Fibroblast of lung (primary cell): ENCODE measurements at regions not wholly inside any gene's neighbourhood (a gene's known extent, or its start where the extent isn't known, plus 50 kb on each side); places are given as distances from the start of the nearest gene placed in this dataset.

Source experiments
- DNase-seq, 2 donors: peaks; one replicate each; pipeline versions ENCODE4 v3.0.0 to v3.0.0-alpha.2; 2010; ENCODE audit warnings: low read depth in 2 of 2
- H2AFZ ChIP-seq: 2 replicates; pipeline ENCODE4 v1.5.1; 2012; ENCODE audit warnings: low read length, control low read depth, inconsistent platforms
- H3K27ac ChIP-seq: 2 replicates; pipeline ENCODE4 v1.5.1; 2011; ENCODE audit warnings: low read length, control low read depth; ENCODE audit not compliant: insufficient read depth
- H3K27me3 ChIP-seq: 2 replicates; pipeline ENCODE4 v1.5.1; 2011; ENCODE audit warnings: mild to moderate bottlenecking, low read length; ENCODE audit not compliant: control insufficient read depth, insufficient read depth
- H3K36me3 ChIP-seq: 2 replicates; pipeline ENCODE4 v1.5.1; 2011; ENCODE audit warnings: low read length; ENCODE audit not compliant: control insufficient read depth, insufficient read depth
- H3K4me1 ChIP-seq: 2 replicates; pipeline ENCODE4 v1.5.1; 2011; ENCODE audit warnings: low read length; ENCODE audit not compliant: control insufficient read depth, insufficient read depth; ENCODE audit errors: extremely low read depth
- H3K4me2 ChIP-seq: 2 replicates; pipeline ENCODE4 v1.5.1; 2011; ENCODE audit warnings: low read length, control low read depth; ENCODE audit not compliant: insufficient read depth; ENCODE audit errors: extremely low read depth
- H3K4me3 ChIP-seq, 4 experiments: fragments of 200-600 bp in 1 of 4; sonication (generic) in 1 of 4; replicated peaks in 1 of 4; 2 replicates each; pipeline ENCODE4 v1.5.1; 2011 to 2016; ENCODE audit warnings: low read length in 4 of 4, low read depth in 3 of 4, mild to moderate bottlenecking in 3 of 4, control low read depth in 2 of 4, inconsistent platforms in 1 of 4, mixed read lengths in 1 of 4; ENCODE audit not compliant: insufficient read depth in 1 of 4; ENCODE audit errors: control extremely low read depth in 1 of 4
- H3K79me2 ChIP-seq: 2 replicates; pipeline ENCODE4 v1.5.1; 2012; ENCODE audit warnings: mild to moderate bottlenecking, low read length, inconsistent platforms; ENCODE audit not compliant: control insufficient read depth, insufficient read depth
- H3K9ac ChIP-seq: 2 replicates; pipeline ENCODE4 v1.5.1; 2011; ENCODE audit warnings: mild to moderate bottlenecking, low read length, control low read depth; ENCODE audit not compliant: insufficient read depth
- H3K9me3 ChIP-seq: 2 replicates; pipeline ENCODE4 v1.5.1; 2012; ENCODE audit warnings: low read depth, low read length; ENCODE audit not compliant: control insufficient read depth, insufficient read depth
- H4K20me1 ChIP-seq: 2 replicates; pipeline ENCODE4 v1.5.1; 2011; ENCODE audit warnings: low read length; ENCODE audit not compliant: control insufficient read depth, insufficient read depth; ENCODE audit errors: extremely low read depth
- EZH2 ChIP-seq: IDR thresholded peaks from 2 replicates; pipeline ENCODE4 v1.5.1; 2012; ENCODE audit warnings: low read length, control low read depth, mild to moderate bottlenecking; ENCODE audit errors: missing control alignments
- TF ChIP-seq, protein P1 (sequence below), 2 donors: IDR thresholded peaks in 1 of 2; conservative IDR thresholded peaks in 1 of 2; 1 replicate in 1 of 2; 2 replicates in 1 of 2; pipeline ENCODE4 v1.5.1; 2011 to 2012; ENCODE audit warnings: low read length in 2 of 2, control low read depth in 1 of 2, inconsistent platforms in 1 of 2, low read depth in 1 of 2, mild to moderate bottlenecking in 1 of 2

DNA sequence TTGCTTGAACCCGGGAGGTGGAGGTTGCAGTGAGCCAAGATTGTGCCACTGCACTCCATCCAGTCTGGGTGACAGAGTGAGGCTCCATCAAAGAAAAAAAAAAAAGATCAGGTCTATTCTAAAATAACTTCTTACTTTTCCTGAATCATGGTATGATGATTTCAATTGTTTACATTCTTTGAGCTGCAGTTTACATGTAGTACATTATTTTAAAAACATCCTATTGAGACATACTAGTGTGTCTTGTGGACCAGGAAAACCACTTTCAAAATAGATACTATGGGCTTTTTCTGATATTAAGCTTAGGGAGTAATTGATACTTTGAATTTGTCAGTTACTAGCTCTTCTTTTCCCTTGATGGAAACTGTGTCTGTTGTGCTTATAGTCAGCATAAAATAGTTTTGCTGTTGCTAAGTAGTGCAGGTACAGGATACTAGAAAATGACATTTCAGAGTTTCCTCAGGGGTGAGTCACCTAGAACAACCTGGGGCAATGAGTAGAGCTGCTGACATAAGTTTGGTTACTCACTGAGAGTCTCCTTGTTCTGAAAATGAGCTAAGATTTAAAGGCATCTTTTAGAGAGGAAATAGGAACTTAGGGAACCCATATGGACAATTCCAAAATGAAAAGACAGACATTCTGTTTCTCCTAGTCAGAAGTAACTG is 53.2 kb upstream of the C4orf54 start:
- Histone ChIP-seq H3K79me2 (no peaks in the 10 kb centered on the region), H3K9ac (no peak overlapping the region), H3K27me3 (no peaks in the 10 kb centered on the region), H3K9me3 (no peaks in the 10 kb centered on the region), H3K27ac (no peak overlapping the region), H4K20me1 (no peaks in the 10 kb centered on the region), H3K36me3 (no peaks in the 10 kb centered on the region), H3K4me3 (no peak overlapping the region), H2AFZ (no peak overlapping the region), H3K4me1 (no peaks in the 10 kb centered on the region), H3K4me2 (no peak overlapping the region)
- TF ChIP-seq EZH2, result no peak
- TF ChIP-seq, protein P1, sequence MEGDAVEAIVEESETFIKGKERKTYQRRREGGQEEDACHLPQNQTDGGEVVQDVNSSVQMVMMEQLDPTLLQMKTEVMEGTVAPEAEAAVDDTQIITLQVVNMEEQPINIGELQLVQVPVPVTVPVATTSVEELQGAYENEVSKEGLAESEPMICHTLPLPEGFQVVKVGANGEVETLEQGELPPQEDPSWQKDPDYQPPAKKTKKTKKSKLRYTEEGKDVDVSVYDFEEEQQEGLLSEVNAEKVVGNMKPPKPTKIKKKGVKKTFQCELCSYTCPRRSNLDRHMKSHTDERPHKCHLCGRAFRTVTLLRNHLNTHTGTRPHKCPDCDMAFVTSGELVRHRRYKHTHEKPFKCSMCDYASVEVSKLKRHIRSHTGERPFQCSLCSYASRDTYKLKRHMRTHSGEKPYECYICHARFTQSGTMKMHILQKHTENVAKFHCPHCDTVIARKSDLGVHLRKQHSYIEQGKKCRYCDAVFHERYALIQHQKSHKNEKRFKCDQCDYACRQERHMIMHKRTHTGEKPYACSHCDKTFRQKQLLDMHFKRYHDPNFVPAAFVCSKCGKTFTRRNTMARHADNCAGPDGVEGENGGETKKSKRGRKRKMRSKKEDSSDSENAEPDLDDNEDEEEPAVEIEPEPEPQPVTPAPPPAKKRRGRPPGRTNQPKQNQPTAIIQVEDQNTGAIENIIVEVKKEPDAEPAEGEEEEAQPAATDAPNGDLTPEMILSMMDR (conservative IDR thresholded peaks at IDR 0.05 in 1 of 2, IDR thresholded peaks at IDR 0.05 in 1 of 2; ENCODE audit: low read depth in 1 of 2, low read length in 2 of 2), result no peak
- peak in 1 of 2 donors; percentile 31 for DNase-seq

DNA sequence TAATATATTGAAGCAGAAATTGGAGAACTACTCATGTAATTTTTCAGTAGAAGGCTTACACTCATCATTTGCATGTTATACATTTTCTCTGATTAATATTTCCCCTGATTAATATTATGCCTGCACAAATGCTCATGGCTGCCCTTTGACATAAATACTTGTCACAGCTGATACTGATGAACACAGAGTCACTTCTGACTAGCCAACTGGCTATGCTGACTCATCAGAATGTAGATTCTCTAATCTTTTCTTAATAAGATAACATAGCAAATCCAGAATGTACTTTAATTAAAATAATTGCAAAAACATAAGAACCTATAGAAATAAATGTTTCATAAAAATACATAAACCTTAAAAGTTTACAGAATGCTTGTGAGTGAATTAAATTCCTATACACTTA is 52.4 kb upstream of the C4orf54 start:
- TF ChIP-seq, protein P1 (conservative IDR thresholded peaks at IDR 0.05 in 1 of 2, IDR thresholded peaks at IDR 0.05 in 1 of 2; ENCODE audit: low read depth in 1 of 2, low read length in 2 of 2), result no peak
- TF ChIP-seq EZH2, result no peak
- no peak for DNase-seq
- Histone ChIP-seq H3K9me3 (no peaks in the 10 kb centered on the region), H3K27ac (no peak overlapping the region), H4K20me1 (no peaks in the 10 kb centered on the region), H2AFZ (no peak overlapping the region), H3K4me1 (no peaks in the 10 kb centered on the region), H3K27me3 (no peaks in the 10 kb centered on the region), H3K79me2 (no peaks in the 10 kb centered on the region), H3K36me3 (no peaks in the 10 kb centered on the region), H3K4me3 (no peak overlapping the region), H3K9ac (no peak overlapping the region), H3K4me2 (no peak overlapping the region)

DNA sequence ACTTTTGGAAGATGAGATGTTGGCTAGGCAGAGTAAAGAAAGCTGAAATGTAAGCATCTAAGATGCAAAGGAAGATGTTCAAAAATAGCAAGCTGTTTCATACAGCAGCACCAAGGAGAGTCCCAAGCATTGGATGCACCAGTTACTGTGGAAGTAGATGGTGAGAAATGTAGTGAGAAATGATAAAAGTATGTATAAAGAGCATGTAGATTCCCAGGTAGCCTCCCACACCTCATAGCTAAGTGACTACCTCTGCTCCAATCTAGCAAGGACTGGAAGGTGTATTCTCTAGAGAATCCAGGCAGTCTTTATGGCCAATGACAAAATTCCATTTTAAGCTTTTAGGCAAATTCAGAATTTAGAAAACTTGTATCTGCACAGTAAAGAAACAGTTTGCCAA is 50.9 kb upstream of the C4orf54 start:
- H2AFZ ChIP-seq, result no peak overlapping the region
- TF ChIP-seq, protein P1 (conservative IDR thresholded peaks at IDR 0.05 in 1 of 2, IDR thresholded peaks at IDR 0.05 in 1 of 2; ENCODE audit: low read depth in 1 of 2, low read length in 2 of 2), result no peak
- TF ChIP-seq EZH2, result no peak
- H3K36me3 ChIP-seq, result no peaks in the 10 kb centered on the region
- no peak overlapping the region for H3K4me3 ChIP-seq
- H3K27ac ChIP-seq, result no peak overlapping the region
- no peak for DNase-seq
- H3K27me3 ChIP-seq, result no peaks in the 10 kb centered on the region
- H3K9ac ChIP-seq, result no peak overlapping the region
- H3K9me3 ChIP-seq, result no peaks in the 10 kb centered on the region
- H3K4me2 ChIP-seq, result no peak overlapping the region
- H4K20me1 ChIP-seq, result no peaks in the 10 kb centered on the region
- no peaks in the 10 kb centered on the region for H3K79me2 ChIP-seq
- no peaks in the 10 kb centered on the region for H3K4me1 ChIP-seq
